ENCODE measurements at regions not wholly inside any gene's neighbourhood (a gene's known extent, or its start where the extent isn't known, plus 50 kb on each side); places are given as distances from the start of the nearest gene placed in this dataset.

DNA sequence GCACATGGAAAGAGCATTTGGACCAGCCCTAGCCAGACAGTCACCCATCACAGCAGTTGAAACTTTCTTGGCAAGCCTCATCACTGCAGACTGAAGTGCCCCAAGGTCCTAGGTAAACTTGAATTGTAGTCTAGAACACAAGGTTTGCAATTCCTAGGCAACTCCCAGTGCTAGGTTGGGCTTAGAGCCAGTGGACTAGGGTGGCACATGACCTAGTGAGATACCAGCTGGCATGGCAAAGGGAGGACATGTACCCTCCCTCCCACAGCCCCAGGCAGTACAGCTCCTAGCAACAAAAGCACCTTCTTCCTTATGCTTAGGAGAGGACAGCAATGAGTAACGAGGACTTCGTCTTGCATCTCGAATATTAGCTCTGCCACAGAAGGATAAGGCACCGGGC is 889.5 kb downstream of the JRKL start:
- no peaks in the 10 kb centered on the region for H3K4me1 Mint-ChIP-seq
- H3K36me3 Mint-ChIP-seq, result no peaks in the 10 kb centered on the region
- ATAC-seq (ENCODE audit: low read depth), result no peak
- H3K27me3 Mint-ChIP-seq, result no peaks in the 10 kb centered on the region
- H3K27ac Mint-ChIP-seq, result no peak overlapping the region
- H3K4me3 Mint-ChIP-seq, result no peak overlapping the region
- POLR2A ChIA-PET, result no interaction called here
- DNase-seq, result no peak
- peaks cover 9% of the 10 kb centered on the region for H3K9me3 Mint-ChIP-seq

DNA sequence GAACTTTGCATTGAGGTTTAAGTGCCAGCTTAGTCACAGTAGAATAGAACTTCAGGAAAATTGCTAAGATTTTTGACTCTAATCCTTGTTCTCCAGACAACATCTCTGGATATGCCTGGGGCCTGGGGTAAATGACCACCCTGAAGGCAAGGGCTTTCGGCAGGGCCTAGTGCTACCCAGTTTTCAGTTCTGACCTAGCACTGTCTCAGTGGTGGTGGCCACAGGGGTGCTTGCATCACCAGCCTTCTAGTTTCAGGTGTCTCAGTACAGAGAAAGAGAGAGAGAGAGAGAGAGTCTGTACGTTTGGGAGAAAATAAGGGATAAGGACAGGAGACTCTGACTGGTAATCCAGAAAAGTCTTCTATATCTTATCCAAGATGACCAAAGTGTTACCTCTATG is 890.5 kb downstream of the JRKL start:
- Mint-ChIP-seq H3K27me3 (no peaks in the 10 kb centered on the region), H3K36me3 (no peaks in the 10 kb centered on the region), H3K4me1 (no peaks in the 10 kb centered on the region), H3K4me3 (no peak overlapping the region), H3K27ac (no peak overlapping the region), H3K9me3 (peaks cover 3% of the 10 kb centered on the region)
- ATAC-seq (ENCODE audit: low read depth) (no peak), DNase-seq (no peak)
- POLR2A ChIA-PET, result no interaction called here

DNA sequence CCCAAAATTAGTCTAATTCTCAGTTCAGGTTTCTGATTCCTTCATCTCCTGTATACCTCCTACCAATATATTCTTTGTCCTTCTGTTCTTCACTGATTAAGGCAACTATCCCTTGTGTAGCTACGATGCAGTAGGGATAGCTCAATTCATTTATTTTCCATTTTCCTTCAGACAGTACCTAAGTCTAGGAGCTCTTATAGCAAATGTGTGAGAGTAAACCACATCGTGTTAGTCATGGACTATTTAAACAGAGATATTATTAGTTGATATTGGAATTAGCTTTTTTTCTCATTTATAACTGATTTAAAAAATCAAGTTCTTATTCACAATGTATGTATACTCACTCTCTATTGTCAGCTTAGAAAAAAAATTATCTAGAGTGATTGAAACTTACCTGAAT is 900.0 kb downstream of the JRKL start:
- POLR2A ChIA-PET, result no interaction called here
- DNase-seq, result no peak
- no peak overlapping the region for H3K27ac Mint-ChIP-seq
- no peak for ATAC-seq (ENCODE audit: low read depth)
- H3K9me3 Mint-ChIP-seq, result peaks cover 8% of the 10 kb centered on the region
- no peaks in the 10 kb centered on the region for H3K27me3 Mint-ChIP-seq
- H3K36me3 Mint-ChIP-seq, result no peaks in the 10 kb centered on the region
- H3K4me1 Mint-ChIP-seq, result no peaks in the 10 kb centered on the region
- H3K4me3 Mint-ChIP-seq, result no peak overlapping the region

DNA sequence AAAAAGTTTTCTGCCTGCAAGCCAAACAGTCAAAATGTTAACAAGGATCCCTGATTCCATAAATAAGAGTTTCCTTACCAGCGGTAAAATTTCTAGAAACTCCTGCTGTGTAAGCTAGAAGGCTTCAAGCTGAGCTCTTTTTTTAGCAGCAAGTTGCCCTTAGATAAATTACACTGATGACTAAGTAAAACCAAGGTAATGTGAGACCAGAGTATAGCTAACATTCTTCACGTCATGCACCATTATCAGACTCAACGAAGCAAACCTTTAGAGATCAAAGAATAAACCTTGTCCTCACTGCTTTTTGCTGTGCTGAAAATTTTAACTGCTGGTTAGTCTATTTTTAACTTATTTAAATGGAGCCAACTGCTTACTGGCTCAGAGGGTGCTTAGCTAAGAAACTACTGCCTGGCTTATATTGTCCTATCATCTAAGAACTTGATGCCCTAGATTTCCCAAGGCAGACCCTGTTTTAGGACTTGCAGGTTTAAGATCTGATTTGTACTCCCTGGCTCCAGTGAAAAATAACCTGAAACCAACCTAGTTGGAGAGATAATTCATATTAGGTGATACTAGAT is 900.7 kb downstream of the JRKL start:
- ATAC-seq (ENCODE audit: low read depth) (no peak), DNase-seq (no peak)
- H3K27ac Mint-ChIP-seq, result no peak overlapping the region

DNA sequence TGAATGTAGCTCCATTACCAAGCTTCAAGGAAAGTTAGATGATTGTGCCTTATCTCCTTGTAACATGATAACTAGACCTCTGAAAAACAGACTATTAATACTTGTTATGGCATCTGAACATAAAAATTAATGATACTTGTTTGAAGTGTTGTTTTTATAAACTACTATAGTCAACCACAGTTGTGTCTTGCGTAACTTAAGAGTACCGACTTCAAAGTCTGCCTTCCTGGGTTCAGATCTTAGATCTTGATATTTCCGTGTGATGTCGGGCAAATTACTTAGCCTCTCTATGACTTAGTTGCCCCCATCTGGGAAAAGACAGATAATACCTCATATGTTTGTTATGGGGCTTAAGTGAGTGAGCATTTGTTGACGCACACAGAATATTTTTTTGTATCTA is 906.5 kb downstream of the JRKL start:
- Mint-ChIP-seq H3K4me3 (no peak overlapping the region), H3K9me3 (peaks cover 4% of the 10 kb centered on the region), H3K27ac (no peak overlapping the region), H3K27me3 (no peaks in the 10 kb centered on the region), H3K4me1 (no peaks in the 10 kb centered on the region), H3K36me3 (no peaks in the 10 kb centered on the region)
- no peak for DNase-seq
- no peak for ATAC-seq (ENCODE audit: low read depth)
- POLR2A ChIA-PET, result no interaction called here

More for the DNA sequence above, 900.7 kb downstream of the JRKL start:
- Mint-ChIP-seq H3K27me3 (no peaks in the 10 kb centered on the region), H3K9me3 (peaks cover 8% of the 10 kb centered on the region), H3K4me3 (no peak overlapping the region), H3K36me3 (no peaks in the 10 kb centered on the region), H3K4me1 (no peaks in the 10 kb centered on the region)
- POLR2A ChIA-PET, result no interaction called here

DNA sequence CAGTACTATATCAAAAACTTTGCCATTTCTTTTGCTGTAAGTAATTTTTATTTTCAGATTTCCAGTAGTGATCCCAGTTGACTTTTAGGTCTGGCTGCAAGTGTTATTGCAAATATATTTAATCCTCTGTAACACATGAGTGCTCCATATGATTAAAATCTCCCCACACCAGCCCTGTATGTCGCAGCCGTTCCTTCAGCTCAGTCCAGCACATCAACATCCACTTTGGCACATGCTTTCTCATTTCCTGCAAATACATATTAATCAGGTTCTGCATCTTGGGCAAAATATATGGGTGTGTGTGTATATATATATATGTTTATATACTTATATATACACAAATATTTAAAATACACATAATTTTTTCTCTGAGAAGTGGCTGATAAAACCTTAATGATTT is 919.5 kb downstream of the JRKL start:
- POLR2A ChIA-PET, result no interaction called here
- no peak for ATAC-seq (ENCODE audit: low read depth)
- no peaks in the 10 kb centered on the region for H3K36me3 Mint-ChIP-seq
- H3K4me1 Mint-ChIP-seq, result no peaks in the 10 kb centered on the region
- peaks cover 3% of the 10 kb centered on the region for H3K9me3 Mint-ChIP-seq
- no peak for DNase-seq
- H3K27ac Mint-ChIP-seq, result no peak overlapping the region
- H3K4me3 Mint-ChIP-seq, result no peak overlapping the region
- no peaks in the 10 kb centered on the region for H3K27me3 Mint-ChIP-seq

DNA sequence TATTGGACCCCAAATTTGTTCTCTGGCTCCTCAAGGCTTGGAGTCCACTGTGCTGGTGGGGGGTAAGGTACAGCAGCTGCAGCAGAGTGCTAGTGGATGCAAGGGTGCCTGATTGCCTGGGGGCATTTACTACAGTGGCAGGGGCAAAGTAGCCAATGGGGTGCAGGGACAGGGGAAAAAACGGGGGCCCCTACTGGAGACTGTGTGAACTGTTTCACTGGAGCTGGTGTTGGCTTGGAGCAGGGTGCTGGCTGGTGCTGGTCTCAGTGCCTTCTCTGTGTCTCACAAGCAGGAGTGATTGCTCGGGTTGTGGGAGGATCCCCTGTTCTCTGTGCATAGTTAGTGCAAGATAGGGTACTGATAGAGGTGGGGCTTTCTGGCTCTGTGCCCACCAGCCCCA is 935.9 kb downstream of the JRKL start:
- ATAC-seq (ENCODE audit: low read depth) (no peak), DNase-seq (no peak)
- Mint-ChIP-seq H3K9me3 (peaks cover 2% of the 10 kb centered on the region), H3K4me3 (no peak overlapping the region), H3K27me3 (no peaks in the 10 kb centered on the region), H3K36me3 (no peaks in the 10 kb centered on the region), H3K4me1 (no peaks in the 10 kb centered on the region), H3K27ac (no peak overlapping the region)
- POLR2A ChIA-PET, result no interaction called here

DNA sequence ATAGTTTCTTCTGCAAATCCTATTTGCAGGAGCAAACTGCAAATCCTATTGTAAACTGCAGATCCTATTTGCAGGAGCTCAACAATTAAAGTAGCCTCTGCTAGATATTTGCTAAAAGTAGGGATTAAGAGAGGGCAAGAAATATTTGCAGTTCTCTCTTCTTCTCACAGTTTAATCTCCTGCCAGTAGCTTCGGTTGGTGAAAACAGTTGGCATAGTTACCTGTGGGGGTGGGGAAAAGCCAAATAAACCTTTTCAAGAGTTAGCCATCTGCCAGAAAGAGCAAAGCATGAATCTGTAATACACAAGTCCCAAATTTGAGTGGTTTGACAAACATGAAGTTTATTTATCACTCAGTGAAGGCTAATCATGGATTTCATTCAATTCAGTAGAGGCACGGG is 942.5 kb downstream of the JRKL start:
- POLR2A ChIA-PET, result no interaction called here
- no peaks in the 10 kb centered on the region for H3K36me3 Mint-ChIP-seq
- ATAC-seq (ENCODE audit: low read depth), result no peak
- no peaks in the 10 kb centered on the region for H3K27me3 Mint-ChIP-seq
- no peaks in the 10 kb centered on the region for H3K9me3 Mint-ChIP-seq
- DNase-seq, result no peak
- no peak overlapping the region for H3K27ac Mint-ChIP-seq
- no peak overlapping the region for H3K4me3 Mint-ChIP-seq
- H3K4me1 Mint-ChIP-seq, result no peaks in the 10 kb centered on the region

DNA sequence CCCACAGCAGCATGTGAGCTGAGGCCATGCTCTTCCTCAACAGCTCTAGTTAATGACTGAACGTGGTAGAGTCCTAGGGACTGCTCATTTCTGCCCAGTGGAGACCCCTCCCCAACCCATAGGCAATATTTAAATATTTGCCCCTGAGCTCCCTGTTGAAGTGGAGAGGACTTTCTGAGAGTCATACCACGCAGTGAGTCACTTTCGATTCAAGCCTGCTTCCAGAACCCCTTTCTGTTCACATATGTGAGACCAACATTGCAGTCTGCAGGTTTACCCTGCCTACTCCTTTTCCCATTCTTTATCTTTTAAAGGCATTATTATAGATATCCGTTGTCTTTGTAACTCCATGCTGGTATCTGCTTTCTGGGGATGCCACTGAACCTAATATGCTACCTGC is 946.3 kb downstream of the JRKL start:
- no peaks in the 10 kb centered on the region for H3K4me1 Mint-ChIP-seq
- no peaks in the 10 kb centered on the region for H3K27me3 Mint-ChIP-seq
- DNase-seq, result no peak
- no peak overlapping the region for H3K4me3 Mint-ChIP-seq
- no peaks in the 10 kb centered on the region for H3K36me3 Mint-ChIP-seq
- no peak overlapping the region for H3K27ac Mint-ChIP-seq
- no peaks in the 10 kb centered on the region for H3K9me3 Mint-ChIP-seq
- ATAC-seq (ENCODE audit: low read depth), result no peak
- POLR2A ChIA-PET, result no interaction called here

DNA sequence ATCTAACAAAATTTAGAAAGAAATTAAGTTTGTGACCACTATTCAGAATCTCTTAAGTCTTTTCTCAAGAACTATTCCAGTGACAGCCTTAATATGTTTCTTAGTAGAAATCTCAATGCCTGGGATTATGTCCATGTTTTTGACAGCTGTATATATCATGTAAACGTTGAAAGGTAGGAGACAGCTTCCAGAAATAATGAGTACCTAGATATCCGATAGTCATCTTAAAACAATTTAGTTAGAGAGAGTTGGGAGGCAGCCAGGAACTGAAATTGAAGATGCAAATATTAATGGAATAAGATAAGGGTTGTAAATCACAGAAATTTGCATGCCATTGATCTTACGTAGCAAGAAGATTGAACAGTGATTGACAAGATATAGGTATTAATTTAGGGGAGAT is 955.2 kb downstream of the JRKL start:
- H3K9me3 Mint-ChIP-seq, result no peaks in the 10 kb centered on the region
- H3K36me3 Mint-ChIP-seq, result no peaks in the 10 kb centered on the region
- POLR2A ChIA-PET, result no interaction called here

DNA sequence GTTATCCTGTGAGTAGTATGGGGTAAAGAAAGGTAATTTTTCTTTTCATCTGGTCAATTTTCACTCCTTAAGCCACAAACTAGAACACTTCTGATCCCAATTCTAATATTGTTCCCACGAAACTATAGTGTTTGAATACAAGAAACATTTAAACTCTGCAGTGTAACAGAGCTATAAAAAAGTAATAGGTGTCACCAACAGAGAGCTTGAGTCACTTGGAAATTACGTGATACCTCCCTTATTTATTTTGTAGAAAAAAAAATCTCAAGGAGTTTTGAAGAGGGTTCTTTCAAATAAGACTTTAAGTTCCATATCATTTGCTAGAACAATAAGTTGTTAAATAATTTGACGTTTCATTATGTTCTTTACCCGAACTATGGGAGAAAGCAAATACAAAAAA is 959.4 kb downstream of the JRKL start:
- Mint-ChIP-seq H3K4me3 (no peak overlapping the region), H3K36me3 (no peaks in the 10 kb centered on the region), H3K27me3 (no peaks in the 10 kb centered on the region), H3K9me3 (peaks cover 4% of the 10 kb centered on the region), H3K4me1 (no peaks in the 10 kb centered on the region), H3K27ac (no peak overlapping the region)
- DNase-seq (no peak), ATAC-seq (ENCODE audit: low read depth) (no peak)
- POLR2A ChIA-PET, result no interaction called here

More for the DNA sequence above, 955.2 kb downstream of the JRKL start:
- no peaks in the 10 kb centered on the region for H3K27me3 Mint-ChIP-seq
- no peak overlapping the region for H3K27ac Mint-ChIP-seq
- no peaks in the 10 kb centered on the region for H3K4me1 Mint-ChIP-seq
- H3K4me3 Mint-ChIP-seq, result no peak overlapping the region
- DNase-seq (no peak), ATAC-seq (ENCODE audit: low read depth) (no peak)

DNA sequence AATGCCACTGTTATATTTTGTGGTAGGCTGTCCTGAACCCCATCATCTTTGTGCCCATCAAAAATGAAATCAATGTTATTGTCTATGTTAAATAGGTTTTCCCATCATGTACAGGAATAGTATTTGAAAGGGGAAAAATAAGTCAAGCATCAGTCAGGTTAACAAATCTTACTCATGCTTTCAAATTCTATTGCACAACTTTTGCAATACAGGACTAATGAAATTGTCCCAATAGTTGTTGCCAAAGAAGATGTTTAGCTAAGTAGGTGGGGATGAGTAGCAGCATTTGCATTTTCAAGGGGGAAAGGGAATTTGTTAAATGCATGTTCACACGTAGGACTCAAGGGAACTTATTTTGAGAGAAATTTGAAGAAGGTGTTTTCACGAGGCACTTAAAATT is 962.1 kb downstream of the JRKL start:
- Mint-ChIP-seq H3K27ac (no peak overlapping the region), H3K9me3 (peaks cover 4% of the 10 kb centered on the region), H3K4me1 (no peaks in the 10 kb centered on the region), H3K4me3 (no peak overlapping the region), H3K27me3 (no peaks in the 10 kb centered on the region), H3K36me3 (no peaks in the 10 kb centered on the region)
- POLR2A ChIA-PET, result no interaction called here
- DNase-seq (no peak), ATAC-seq (ENCODE audit: low read depth) (no peak)

DNA sequence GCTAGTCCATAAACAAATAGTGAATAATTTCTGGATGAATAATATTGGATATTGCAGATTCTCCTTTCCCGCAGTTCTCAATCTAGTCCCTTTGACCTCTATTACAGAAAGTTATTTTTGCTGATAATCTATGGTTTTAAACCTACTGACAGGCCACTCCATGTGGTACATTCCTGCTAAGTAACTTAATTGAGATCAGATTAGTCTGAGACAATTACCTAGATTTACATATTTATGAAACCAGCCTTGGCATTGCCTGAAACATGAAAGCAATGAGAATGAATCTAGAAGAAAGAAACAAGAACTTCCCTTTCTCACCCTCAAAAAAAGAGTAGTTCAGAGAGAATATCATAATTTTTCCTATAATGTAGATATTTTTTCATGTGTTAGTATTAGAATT is 964.2 kb downstream of the JRKL start:
- ATAC-seq (ENCODE audit: low read depth) (no peak), DNase-seq (no peak)
- POLR2A ChIA-PET, result no interaction called here
- no peak overlapping the region for H3K27ac Mint-ChIP-seq
- H3K4me1 Mint-ChIP-seq, result no peaks in the 10 kb centered on the region
- no peaks in the 10 kb centered on the region for H3K27me3 Mint-ChIP-seq
- no peaks in the 10 kb centered on the region for H3K36me3 Mint-ChIP-seq
- H3K9me3 Mint-ChIP-seq, result peaks cover 4% of the 10 kb centered on the region
- H3K4me3 Mint-ChIP-seq, result no peak overlapping the region

DNA sequence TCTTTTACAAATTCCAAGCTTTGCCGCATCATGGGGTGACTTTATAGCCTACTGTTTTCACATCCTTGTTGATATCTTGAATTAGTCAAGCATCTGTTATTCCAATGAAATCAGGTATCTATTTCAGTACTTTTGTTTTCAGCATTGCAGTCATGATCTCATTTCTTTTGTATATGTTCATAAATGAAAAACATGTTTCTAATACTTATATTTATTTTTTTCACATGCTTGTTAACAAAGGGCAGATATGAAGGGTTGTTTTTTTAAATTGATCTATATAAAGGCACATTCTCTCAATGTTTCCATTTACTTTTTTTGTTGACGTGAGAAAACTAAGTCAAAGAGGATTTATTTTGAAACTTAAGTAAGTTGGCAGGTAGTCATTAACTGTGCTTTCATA is 964.8 kb downstream of the JRKL start:
- POLR2A ChIA-PET, result no interaction called here
- DNase-seq, result no peak
- H3K4me1 Mint-ChIP-seq, result no peaks in the 10 kb centered on the region
- H3K36me3 Mint-ChIP-seq, result no peaks in the 10 kb centered on the region
- no peaks in the 10 kb centered on the region for H3K27me3 Mint-ChIP-seq
- H3K9me3 Mint-ChIP-seq, result peaks cover 4% of the 10 kb centered on the region
- no peak overlapping the region for H3K27ac Mint-ChIP-seq
- H3K4me3 Mint-ChIP-seq, result no peak overlapping the region
- no peak for ATAC-seq (ENCODE audit: low read depth)

DNA sequence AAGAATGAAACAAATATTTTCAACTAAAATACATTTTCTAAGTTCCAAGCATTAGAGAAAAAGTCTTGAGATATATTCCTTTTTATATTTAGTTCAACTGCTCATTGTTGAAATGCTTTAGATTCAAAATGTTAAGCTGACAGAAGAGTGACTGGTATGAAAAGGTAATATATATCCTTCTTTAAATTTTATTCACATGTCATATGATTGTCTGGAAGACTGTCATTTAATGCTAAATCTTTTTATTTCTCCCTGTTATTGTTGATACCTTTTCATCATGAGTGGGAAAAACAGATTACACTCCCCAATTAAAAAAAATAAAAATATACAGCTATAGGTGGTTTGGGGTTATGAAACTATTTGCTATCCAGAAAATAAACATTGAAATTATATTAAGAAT is 965.4 kb downstream of the JRKL start:
- Mint-ChIP-seq H3K36me3 (no peaks in the 10 kb centered on the region), H3K9me3 (peaks cover 4% of the 10 kb centered on the region), H3K27ac (no peak overlapping the region), H3K27me3 (no peaks in the 10 kb centered on the region), H3K4me3 (no peak overlapping the region), H3K4me1 (no peaks in the 10 kb centered on the region)
- POLR2A ChIA-PET, result no interaction called here
- DNase-seq (no peak), ATAC-seq (ENCODE audit: low read depth) (no peak)

All from activated naive CD8-positive, alpha-beta T cell treated with anti-CD3 and anti-CD28 coated beads, Interleukin-2, amount 10 ng/mL, durations not matched to agents 7 days and 5 days (primary cell).